HCT116 (cell line): ENCODE measurements at regions not wholly inside any gene's neighbourhood (a gene's known extent, or its start where the extent isn't known, plus 50 kb on each side); places are given as distances from the start of the nearest gene placed in this dataset.

Experiments
- ATAC-seq: fragments of 200-7000 bp; cut with Tn5 transposase; 2 replicates; pipeline ENCODE4 v1.9.1; 2020; ENCODE audit warnings: mild to moderate bottlenecking, moderate library complexity
- BruUV-seq: library from RNA; stranded (reverse); fragments of 400-500 nt; replicated peaks from 2 replicates; lab custom pipeline; 2021; lab: Mats Ljungman, UMichigan
- CTCF ChIA-PET: fragments of 300-600 bp; sonication (Branson Sonifier 250); formaldehyde crosslinking; loops from one replicate; lab custom pipeline; 2021; ENCODE audit warnings: antibody characterized with exemption; lab: Charles Lee
- POLR2A ChIA-PET: fragments of 300-600, 350-600 bp; sonication (Branson Sonifier 250); formaldehyde crosslinking; loops from one replicate; lab custom pipeline; 2021; ENCODE audit warnings: antibody characterized with exemption; lab: Charles Lee
- RAD21 ChIA-PET, 2 experiments: fragments of 300-600 bp; sonication (Branson Sonifier 250); formaldehyde crosslinking; loops; one replicate each; lab custom pipeline; 2023; ENCODE audit warnings: low total read pairs in 2 of 2; ENCODE audit not compliant: uncharacterized antibody in 2 of 2, unreplicated experiment in 2 of 2, low non-redundant PET in 1 of 2; lab: Charles Lee
- DNase-seq: peaks from one replicate; pipeline ENCODE4 v3.0.0-alpha.2; 2010; ENCODE audit warnings: low read depth, low spot score
- H2AFZ ChIP-seq: fragments of 200-600 bp; shearing (Covaris generic), sonication (generic); 2 replicates; pipeline ENCODE4 v1.6.1; 2017; ENCODE audit warnings: low read depth, mixed run types, mixed read lengths, antibody characterized with exemption, low read length; ENCODE audit not compliant: poor library complexity, severe bottlenecking
- H3K27ac ChIP-seq: 2 replicates; pipeline ENCODE4 v1.5.1; 2012; ENCODE audit warnings: low read depth, low read length
- H3K27me3 ChIP-seq: fragments of 200-600 bp; sonication (generic); 2 replicates; pipeline ENCODE4 v1.6.1; 2016; ENCODE audit warnings: mixed run types, low read length, mixed read lengths; ENCODE audit not compliant: insufficient read depth
- H3K36me3 ChIP-seq, 2 experiments: fragments of 200-500 bp in 1 of 2; fragments of 200-600 bp in 1 of 2; sonication (Bioruptor generic) in 1 of 2; sonication (generic) in 1 of 2; 2 replicates each; pipeline versions ENCODE4 v1.5.1 to v1.6.1; 2014 to 2016; ENCODE audit warnings: low read length in 2 of 2, inconsistent platforms in 1 of 2, mixed read lengths in 1 of 2, mixed run types in 1 of 2; ENCODE audit not compliant: insufficient read depth in 2 of 2, control insufficient read depth in 1 of 2
- H3K4me1 ChIP-seq, 2 experiments: fragments of 200-600 bp in 1 of 2; sonication (generic) in 1 of 2; 2 replicates each; pipeline versions ENCODE4 v1.5.1 to v1.6.1; 2012 to 2017; ENCODE audit warnings: low read length in 2 of 2, inconsistent platforms in 1 of 2, mild to moderate bottlenecking in 1 of 2, mixed read lengths in 1 of 2, mixed run types in 1 of 2, moderate library complexity in 1 of 2; ENCODE audit not compliant: insufficient read depth in 2 of 2, control insufficient read depth in 1 of 2
- H3K4me2 ChIP-seq: fragments of 200-600 bp; sonication (generic); 2 replicates; pipeline ENCODE4 v1.6.1; 2017; ENCODE audit warnings: mixed run types, low read length, mixed read lengths
- H3K4me3 ChIP-seq, 2 experiments: fragments of 200-600 bp in 1 of 2; sonication (generic) in 1 of 2; replicated peaks in 1 of 2; 2 replicates each; pipeline ENCODE4 v1.5.1; 2011 to 2016; ENCODE audit warnings: low read length in 2 of 2, control low read depth in 1 of 2, low read depth in 1 of 2, mild to moderate bottlenecking in 1 of 2, mixed read lengths in 1 of 2, mixed run types in 1 of 2
- H3K79me2 ChIP-seq: fragments of 200-600 bp; sonication (generic); 2 replicates; pipeline ENCODE4 v1.6.1; 2017; ENCODE audit warnings: mild to moderate bottlenecking, mixed run types, low read length, moderate library complexity, mixed read lengths; ENCODE audit not compliant: insufficient read depth
- H3K9ac ChIP-seq: fragments of 200-600 bp; sonication (generic); 2 replicates; pipeline ENCODE4 v1.6.1; 2016; ENCODE audit warnings: low read length, mixed read lengths
- H3K9me2 ChIP-seq: fragments of 200-600 bp; sonication (generic), shearing (Covaris generic); 2 replicates; pipeline ENCODE4 v1.6.1; 2017; ENCODE audit warnings: mixed run types, mild to moderate bottlenecking, moderate library complexity; ENCODE audit not compliant: insufficient read depth
- H3K9me3 ChIP-seq, 2 experiments: fragments of 200-500 bp in 1 of 2; fragments of 200-600 bp in 1 of 2; sonication (Bioruptor generic) in 1 of 2; sonication (generic) in 1 of 2; 2 replicates each; pipeline ENCODE4 v1.6.1; 2014 to 2017; ENCODE audit warnings: low read length in 2 of 2, mixed read lengths in 2 of 2, inconsistent platforms in 1 of 2, low read depth in 1 of 2, mild to moderate bottlenecking in 1 of 2, mixed run types in 1 of 2, moderate library complexity in 1 of 2; ENCODE audit not compliant: control insufficient read depth in 1 of 2, insufficient read depth in 1 of 2
- H4K20me1 ChIP-seq: fragments of 200-600 bp; sonication (generic), shearing (Covaris generic); 2 replicates; pipeline ENCODE4 v1.6.1; 2017; ENCODE audit warnings: mixed run types, mild to moderate bottlenecking, moderate library complexity; ENCODE audit not compliant: insufficient read depth
- CEBPB ChIP-seq: IDR thresholded peaks from 2 replicates; pipeline ENCODE4 v1.6.1; 2012; ENCODE audit warnings: low read depth
- FOSL1 ChIP-seq: IDR thresholded peaks from 2 replicates; pipeline ENCODE4 v1.6.1; 2012; ENCODE audit warnings: low read depth
- MAX ChIP-seq: IDR thresholded peaks from 2 replicates; pipeline ENCODE4 v1.6.1; 2012
- POLR2A ChIP-seq: IDR thresholded peaks from 2 replicates; pipeline ENCODE4 v1.7.0; 2011; ENCODE audit warnings: borderline replicate concordance; ENCODE audit not compliant: insufficient read depth, insufficient read length; ENCODE audit errors: extremely low read depth
- RAD21 ChIP-seq: IDR thresholded peaks from 2 replicates; pipeline ENCODE4 v1.6.1; 2012; ENCODE audit warnings: low read depth, mild to moderate bottlenecking
- SIN3A ChIP-seq: IDR thresholded peaks from 2 replicates; pipeline ENCODE4 v1.6.1; 2012; ENCODE audit warnings: low read depth
- SP1 ChIP-seq: IDR thresholded peaks from 2 replicates; pipeline ENCODE4 v1.6.1; 2012; ENCODE audit warnings: low read depth
- SRF ChIP-seq: IDR thresholded peaks from 2 replicates; pipeline ENCODE4 v1.6.1; 2012; ENCODE audit warnings: low read depth
- TCF7L2 ChIP-seq: IDR thresholded peaks from 2 replicates; pipeline ENCODE4 v1.7.0; 2011; ENCODE audit warnings: borderline replicate concordance, inconsistent platforms; ENCODE audit not compliant: insufficient read depth, insufficient read length; ENCODE audit errors: extremely low read depth
- YY1 ChIP-seq: IDR thresholded peaks from 2 replicates; pipeline ENCODE4 v1.6.1; 2011; ENCODE audit warnings: low read length, low read depth, moderate library complexity, mild to moderate bottlenecking; ENCODE audit not compliant: insufficient replicate concordance; ENCODE audit errors: extremely low read depth
- intact Hi-C: fragments of 100-400 bp; cut with micrococcal nuclease; formaldehyde crosslinking; loops from 2 replicates; pipeline ENCODE4 v1.10.0; 2022
- TF ChIP-seq, protein P1 (sequence below), 3 experiments: fragments of 200-600 bp in 1 of 3; sonication (generic) in 1 of 3; IDR thresholded peaks in 2 of 3; conservative IDR thresholded peaks in 1 of 3; 2 replicates each; pipeline ENCODE4 v1.5.1; 2012 to 2017; ENCODE audit warnings: low read depth in 2 of 3, low read length in 2 of 3, antibody characterized with exemption in 1 of 3, borderline replicate concordance in 1 of 3, control low read depth in 1 of 3, mild to moderate bottlenecking in 1 of 3, mixed read lengths in 1 of 3, mixed run types in 1 of 3, moderate library complexity in 1 of 3; ENCODE audit not compliant: insufficient read depth in 1 of 3
- TF ChIP-seq, protein P2 (sequence below): IDR thresholded peaks from 2 replicates; pipeline ENCODE4 v1.6.1; 2012; ENCODE audit warnings: low read depth

DNA sequence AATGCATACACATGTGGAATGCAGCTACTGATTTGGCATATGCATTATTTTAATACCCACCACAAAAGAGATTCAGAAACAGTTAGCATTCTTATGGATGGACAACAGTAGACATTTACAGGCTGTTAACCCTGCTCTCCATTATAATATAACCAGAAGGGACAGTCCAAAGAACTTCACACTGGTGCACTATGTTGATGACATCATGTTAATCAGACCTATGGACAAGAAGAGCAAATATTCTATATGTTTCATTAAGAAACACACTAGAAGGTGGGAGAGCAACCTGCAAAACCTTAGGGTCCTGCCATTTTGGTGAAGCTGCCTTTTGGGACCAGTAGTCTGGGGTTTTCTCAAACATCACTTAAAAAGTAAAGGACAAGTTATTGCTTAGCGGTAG, 701.3 kb downstream of the UQCRFS1 start:
- no peaks in the 10 kb centered on the region for H3K4me1 ChIP-seq

More for the DNA sequence above, 701.3 kb downstream of the UQCRFS1 start:
- no peak overlapping the region for H3K9ac ChIP-seq
- no peak overlapping the region for H3K4me2 ChIP-seq
- ChIA-PET CTCF (no interaction called here), POLR2A (no interaction called here), RAD21 (no interaction called here)
- ATAC-seq: no peak
- no peaks in the 10 kb centered on the region for H4K20me1 ChIP-seq
- no peak overlapping the region for H3K4me3 ChIP-seq
- TF ChIP-seq POLR2A (no peak), RAD21 (no peak), YY1 (no peak), TCF7L2 (no peak), SP1 (no peak), SIN3A (no peak), CEBPB (no peak), MAX (no peak), FOSL1 (no peak), SRF (no peak)
- TF ChIP-seq, protein P1, sequence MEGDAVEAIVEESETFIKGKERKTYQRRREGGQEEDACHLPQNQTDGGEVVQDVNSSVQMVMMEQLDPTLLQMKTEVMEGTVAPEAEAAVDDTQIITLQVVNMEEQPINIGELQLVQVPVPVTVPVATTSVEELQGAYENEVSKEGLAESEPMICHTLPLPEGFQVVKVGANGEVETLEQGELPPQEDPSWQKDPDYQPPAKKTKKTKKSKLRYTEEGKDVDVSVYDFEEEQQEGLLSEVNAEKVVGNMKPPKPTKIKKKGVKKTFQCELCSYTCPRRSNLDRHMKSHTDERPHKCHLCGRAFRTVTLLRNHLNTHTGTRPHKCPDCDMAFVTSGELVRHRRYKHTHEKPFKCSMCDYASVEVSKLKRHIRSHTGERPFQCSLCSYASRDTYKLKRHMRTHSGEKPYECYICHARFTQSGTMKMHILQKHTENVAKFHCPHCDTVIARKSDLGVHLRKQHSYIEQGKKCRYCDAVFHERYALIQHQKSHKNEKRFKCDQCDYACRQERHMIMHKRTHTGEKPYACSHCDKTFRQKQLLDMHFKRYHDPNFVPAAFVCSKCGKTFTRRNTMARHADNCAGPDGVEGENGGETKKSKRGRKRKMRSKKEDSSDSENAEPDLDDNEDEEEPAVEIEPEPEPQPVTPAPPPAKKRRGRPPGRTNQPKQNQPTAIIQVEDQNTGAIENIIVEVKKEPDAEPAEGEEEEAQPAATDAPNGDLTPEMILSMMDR (IDR thresholded peaks at IDR 0.05 in 2 of 3, conservative IDR thresholded peaks at IDR 0.05 in 1 of 3; ENCODE audit: borderline replicate concordance in 1 of 3, insufficient read depth in 1 of 3, low read depth in 2 of 3, low read length in 2 of 3): no peak
- TF ChIP-seq, protein P2, sequence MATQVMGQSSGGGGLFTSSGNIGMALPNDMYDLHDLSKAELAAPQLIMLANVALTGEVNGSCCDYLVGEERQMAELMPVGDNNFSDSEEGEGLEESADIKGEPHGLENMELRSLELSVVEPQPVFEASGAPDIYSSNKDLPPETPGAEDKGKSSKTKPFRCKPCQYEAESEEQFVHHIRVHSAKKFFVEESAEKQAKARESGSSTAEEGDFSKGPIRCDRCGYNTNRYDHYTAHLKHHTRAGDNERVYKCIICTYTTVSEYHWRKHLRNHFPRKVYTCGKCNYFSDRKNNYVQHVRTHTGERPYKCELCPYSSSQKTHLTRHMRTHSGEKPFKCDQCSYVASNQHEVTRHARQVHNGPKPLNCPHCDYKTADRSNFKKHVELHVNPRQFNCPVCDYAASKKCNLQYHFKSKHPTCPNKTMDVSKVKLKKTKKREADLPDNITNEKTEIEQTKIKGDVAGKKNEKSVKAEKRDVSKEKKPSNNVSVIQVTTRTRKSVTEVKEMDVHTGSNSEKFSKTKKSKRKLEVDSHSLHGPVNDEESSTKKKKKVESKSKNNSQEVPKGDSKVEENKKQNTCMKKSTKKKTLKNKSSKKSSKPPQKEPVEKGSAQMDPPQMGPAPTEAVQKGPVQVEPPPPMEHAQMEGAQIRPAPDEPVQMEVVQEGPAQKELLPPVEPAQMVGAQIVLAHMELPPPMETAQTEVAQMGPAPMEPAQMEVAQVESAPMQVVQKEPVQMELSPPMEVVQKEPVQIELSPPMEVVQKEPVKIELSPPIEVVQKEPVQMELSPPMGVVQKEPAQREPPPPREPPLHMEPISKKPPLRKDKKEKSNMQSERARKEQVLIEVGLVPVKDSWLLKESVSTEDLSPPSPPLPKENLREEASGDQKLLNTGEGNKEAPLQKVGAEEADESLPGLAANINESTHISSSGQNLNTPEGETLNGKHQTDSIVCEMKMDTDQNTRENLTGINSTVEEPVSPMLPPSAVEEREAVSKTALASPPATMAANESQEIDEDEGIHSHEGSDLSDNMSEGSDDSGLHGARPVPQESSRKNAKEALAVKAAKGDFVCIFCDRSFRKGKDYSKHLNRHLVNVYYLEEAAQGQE: no peak
- no peak overlapping the region for H3K27ac ChIP-seq
- H3K79me2 ChIP-seq: no peaks in the 10 kb centered on the region
- intact Hi-C loops: no loop called here
- no peak overlapping the region for H2AFZ ChIP-seq
- H3K27me3 ChIP-seq: no peaks in the 10 kb centered on the region
- no TSS peak for BruUV-seq
- H3K9me3 ChIP-seq: peaks cover 14 to 38% of the 10 kb centered on the region in 2 experiments; a peak in 2 of 4 replicates
- no peak for DNase-seq
- H3K9me2 ChIP-seq: no peaks in the 10 kb centered on the region
- H3K36me3 ChIP-seq: no peaks in the 10 kb centered on the region
